ENCODE measurements at regions not wholly inside any gene's neighbourhood (a gene's known extent, or its start where the extent isn't known, plus 50 kb on each side); places are given as distances from the start of the nearest gene placed in this dataset.
A peak's percentile ranks its signal among the peaks of the same experiment; 100 is the strongest.

- TF ChIP-seq SMC3 (IDR thresholded peaks at IDR 0.05; ENCODE audit: low read depth, low read length) = no peak
- no peak for TF ChIP-seq EZH2phosphoT487 (IDR thresholded peaks at IDR 0.05; ENCODE audit: borderline replicate concordance, low read depth)
- TF ChIP-seq POLR2AphosphoS5 (IDR thresholded peaks at IDR 0.05; ENCODE audit: low read depth, low read length) = no peak
- no peak for TF ChIP-seq RCOR1 (IDR thresholded peaks at IDR 0.05; ENCODE audit: low read length)
- TF ChIP-seq GABPA (IDR thresholded peaks at IDR 0.05; ENCODE audit: low read depth) = no peak
- no peak for TF ChIP-seq RFX5 (IDR thresholded peaks at IDR 0.05; ENCODE audit: low read length)
- TF ChIP-seq MXI1 (IDR thresholded peaks at IDR 0.05; ENCODE audit: low read depth, low read length) = no peak
- no peak for TF ChIP-seq RAD21 (IDR thresholded peaks at IDR 0.05; ENCODE audit: low read length)
- no peak for TF ChIP-seq EP300 (IDR thresholded peaks at IDR 0.05; ENCODE audit: borderline replicate concordance in 1 of 2, low read depth in 1 of 2, low read length in 1 of 2)
- no peak for TF ChIP-seq SIN3A (IDR thresholded peaks at IDR 0.05; ENCODE audit: borderline replicate concordance, low read depth, low read length)
- Histone ChIP-seq H4K20me1 (ENCODE audit: insufficient read depth) (no peaks in the 10 kb centered on the region), H3K27me3 (ENCODE audit: insufficient read depth) (no peaks in the 10 kb centered on the region), H3K4me3 (ENCODE audit: low read depth in 2 of 2, low read length in 1 of 2) (no peak overlapping the region), H2AFZ (ENCODE audit: low read depth) (no peak overlapping the region), H3K27ac (ENCODE audit: low read depth in 2 of 2, low read length in 1 of 2) (no peak overlapping the region), H3K9me2 (no peaks in the 10 kb centered on the region), H3K9me3 (no peaks in the 10 kb centered on the region), H3K36me3 (replicated peaks in 1 of 2; ENCODE audit: control insufficient read depth in 1 of 2, insufficient read depth in 2 of 2, low read length in 1 of 2) (no peaks in the 10 kb centered on the region), H3K4me2 (no peak overlapping the region), H3K9ac (no peak overlapping the region), H3K4me1 (ENCODE audit: control insufficient read depth in 1 of 2, insufficient read depth in 2 of 2, low read depth in 1 of 2, low read length in 1 of 2) (peaks cover 0 to 6% of the 10 kb centered on the region in 2 experiments; a peak in 2 of 4 replicates), H3K79me2 (ENCODE audit: insufficient read depth) (no peaks in the 10 kb centered on the region), H3F3A (replicated peaks; ENCODE audit: insufficient read depth) (no peaks in the 10 kb centered on the region)
- CTCF ChIA-PET = interaction anchor here (1.0 to 1.2 kb wide), 2 partner anchors 12 to 13 kb away, joined by 3 read pairs; no protein-coding TSS in a partner anchor
- WGBS (ENCODE audit: low lambda C conversion rate) = 23% methylated on average over 7 of the region's 7 CpGs
- no peak for DNase-seq
- POLR2A ChIA-PET = no interaction called here
Measured at GRCh38 chr15:92541291-92542200, 114.0 kb downstream of the FAM174B start.

- Histone ChIP-seq H3K27me3 (ENCODE audit: insufficient read depth) (no peaks in the 10 kb centered on the region), H3K27ac (ENCODE audit: low read depth in 2 of 2, low read length in 1 of 2) (peak overlapping the region in 1 of 2 experiments; percentile 55; a peak in 2 of 4 replicates), H3K9me3 (no peaks in the 10 kb centered on the region), H3K9ac (no peak overlapping the region), H3K4me3 (ENCODE audit: low read depth in 2 of 2, low read length in 1 of 2) (no peak overlapping the region), H3K79me2 (ENCODE audit: insufficient read depth) (no peaks in the 10 kb centered on the region), H4K20me1 (ENCODE audit: insufficient read depth) (no peaks in the 10 kb centered on the region), H2AFZ (ENCODE audit: low read depth) (no peak overlapping the region), H3F3A (replicated peaks; ENCODE audit: insufficient read depth) (no peaks in the 10 kb centered on the region), H3K4me2 (no peak overlapping the region), H3K4me1 (ENCODE audit: control insufficient read depth in 1 of 2, insufficient read depth in 2 of 2, low read depth in 1 of 2, low read length in 1 of 2) (peaks cover 0 to 6% of the 10 kb centered on the region in 2 experiments; a peak in 2 of 4 replicates), H3K9me2 (no peaks in the 10 kb centered on the region), H3K36me3 (replicated peaks in 1 of 2; ENCODE audit: control insufficient read depth in 1 of 2, insufficient read depth in 2 of 2, low read length in 1 of 2) (no peaks in the 10 kb centered on the region)
- CTCF ChIA-PET = interaction anchor here (1.9 to 2.3 kb wide), 2 partner anchors 17 to 177 kb away, joined by 6 to 8 read pairs; no protein-coding TSS in a partner anchor
- DNase-seq = peak; percentile 50
- WGBS (ENCODE audit: low lambda C conversion rate) = 15% methylated on average over 3 of the region's 3 CpGs
- TF ChIP-seq GATA2 (CRISPR knock-in tag; IDR thresholded peaks at IDR 0.05) (peak; percentile 82), EP300 (IDR thresholded peaks at IDR 0.05; ENCODE audit: borderline replicate concordance in 1 of 2, low read depth in 1 of 2, low read length in 1 of 2) (peak in 1 of 2 experiments; percentile 27; a peak in 1 of 4 replicates), SMC3 (IDR thresholded peaks at IDR 0.05; ENCODE audit: low read depth, low read length) (no peak), RCOR1 (IDR thresholded peaks at IDR 0.05; ENCODE audit: low read length) (peak; percentile 49; the same call in 1 of the 2 replicates), FOXJ3 (CRISPR knock-in tag; IDR thresholded peaks at IDR 0.05) (no peak)
- POLR2A ChIA-PET = no interaction called here
Measured at GRCh38 chr15:92538115-92538514, 117.5 kb downstream of the FAM174B start.

Data from SK-N-SH (cell line).